NT2/D1 (cell line): ENCODE measurements at regions not wholly inside any gene's neighbourhood (a gene's known extent, or its start where the extent isn't known, plus 50 kb on each side); places are given as distances from the start of the nearest gene placed in this dataset.

ENCODE experiments used
- DNase-seq: peaks from one replicate; pipeline ENCODE4 v3.0.0-alpha.2; 2011; ENCODE audit warnings: low read depth, low spot score
- H3K27me3 ChIP-seq: 2 replicates; pipeline ENCODE4 v1.6.0; 2011; ENCODE audit warnings: mild to moderate bottlenecking; ENCODE audit not compliant: insufficient read length, insufficient read depth
- H3K36me3 ChIP-seq: 2 replicates; pipeline ENCODE4 v1.6.1; 2011; ENCODE audit warnings: mild to moderate bottlenecking, low read length, mixed read lengths; ENCODE audit not compliant: insufficient read depth, insufficient read length
- H3K4me1 ChIP-seq: 2 replicates; pipeline ENCODE4 v1.5.1; 2011; ENCODE audit not compliant: insufficient read depth, insufficient read length
- H3K4me3 ChIP-seq: 2 replicates; pipeline ENCODE4 v1.5.1; 2011; ENCODE audit warnings: low read depth; ENCODE audit not compliant: insufficient read length
- H3K9ac ChIP-seq: 2 replicates; pipeline ENCODE4 v1.6.0; 2011; ENCODE audit warnings: low read depth; ENCODE audit not compliant: insufficient read length
- H3K9me3 ChIP-seq: 2 replicates; pipeline ENCODE4 v1.5.1; 2011; ENCODE audit warnings: mild to moderate bottlenecking, low read length; ENCODE audit not compliant: insufficient read depth
- SUZ12 ChIP-seq: IDR thresholded peaks from 2 replicates; pipeline ENCODE4 v1.6.1; 2011; ENCODE audit not compliant: insufficient read length, insufficient read depth; ENCODE audit errors: extremely low read depth
- YY1 ChIP-seq: IDR thresholded peaks from 2 replicates; pipeline ENCODE4 v1.6.1; 2011; ENCODE audit not compliant: insufficient read length, insufficient read depth
- ZNF274 ChIP-seq: IDR thresholded peaks from 2 replicates; pipeline ENCODE4 v1.6.1; 2011; ENCODE audit warnings: mild to moderate bottlenecking, low read depth, low read length

DNA sequence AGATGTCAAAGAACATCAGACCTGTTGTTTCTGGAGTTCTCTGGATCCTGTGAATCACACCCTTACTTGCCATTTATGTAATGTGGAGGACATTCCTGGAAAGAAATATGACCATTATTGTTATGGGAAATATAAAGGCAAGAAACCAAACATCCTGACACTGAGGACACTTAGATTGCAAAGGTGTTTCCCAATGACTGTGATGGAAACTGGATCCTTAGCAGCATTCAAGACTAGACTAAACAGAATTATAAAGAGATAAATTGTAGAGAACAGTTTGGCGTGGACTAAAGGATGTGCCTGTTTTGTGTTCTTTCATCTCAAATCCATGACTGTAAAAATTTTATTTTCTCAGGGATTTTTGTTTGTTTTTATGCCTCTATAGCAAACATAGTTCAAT lies 347.7 kb upstream of the SLC14A2 start:
- Histone ChIP-seq H3K9me3 (no peaks in the 10 kb centered on the region), H3K9ac (no peak overlapping the region), H3K4me1 (no peaks in the 10 kb centered on the region), H3K27me3 (no peaks in the 10 kb centered on the region), H3K36me3 (no peaks in the 10 kb centered on the region), H3K4me3 (no peak overlapping the region)
- TF ChIP-seq SUZ12 (no peak), ZNF274 (no peak), YY1 (no peak)
- no peak for DNase-seq

DNA sequence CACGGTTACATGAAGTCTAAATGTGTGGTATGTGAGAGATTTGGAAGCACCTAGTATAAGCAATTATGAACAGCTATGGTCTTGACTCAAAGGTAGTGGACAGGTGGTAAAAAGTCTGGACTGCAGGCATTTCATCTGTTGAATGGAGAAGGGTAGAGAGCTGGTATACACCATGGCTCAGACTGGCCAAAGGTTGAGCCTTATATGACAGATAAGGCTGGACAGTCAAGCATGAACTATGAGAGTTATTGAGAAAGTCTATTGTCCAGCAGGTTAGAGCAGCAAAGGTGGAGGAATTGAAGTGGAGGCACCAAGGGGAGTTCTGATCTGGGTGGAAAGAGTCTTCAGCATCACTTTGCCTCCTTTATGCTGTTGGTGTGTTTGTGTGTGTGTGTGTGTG lies 346.7 kb upstream of the SLC14A2 start:
- Histone ChIP-seq H3K9ac (no peak overlapping the region), H3K27me3 (no peaks in the 10 kb centered on the region), H3K4me1 (no peaks in the 10 kb centered on the region), H3K36me3 (no peaks in the 10 kb centered on the region), H3K4me3 (no peak overlapping the region), H3K9me3 (no peaks in the 10 kb centered on the region)
- no peak for TF ChIP-seq SUZ12
- TF ChIP-seq YY1 = no peak
- TF ChIP-seq ZNF274 = no peak
- no peak for DNase-seq

DNA sequence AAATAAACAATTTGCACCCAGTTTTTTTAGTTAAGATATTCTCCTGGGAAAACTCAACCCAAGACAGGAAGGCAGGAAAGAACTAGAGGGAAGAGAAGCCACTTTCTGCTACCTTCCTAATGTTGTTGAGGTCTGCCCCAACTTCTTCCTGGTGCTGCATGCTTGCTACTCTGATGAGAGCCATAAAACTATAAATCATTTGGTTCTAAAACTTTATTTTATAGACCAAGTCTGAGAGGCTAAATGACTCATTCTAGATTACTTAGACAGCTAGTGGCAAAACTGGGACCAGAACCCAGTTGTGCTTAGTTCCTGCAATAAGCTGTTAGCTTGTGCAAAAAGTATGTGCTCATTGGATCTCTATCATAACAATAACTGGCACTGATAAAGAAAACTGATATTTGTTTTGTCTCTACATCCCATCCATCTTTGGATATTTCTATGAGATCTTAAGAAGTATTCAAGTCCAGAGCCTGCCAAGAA lies 344.9 kb upstream of the SLC14A2 start:
- peaks cover 10% of the 10 kb centered on the region for H3K9me3 ChIP-seq
- no peak overlapping the region for H3K4me3 ChIP-seq
- no peak overlapping the region for H3K9ac ChIP-seq
- DNase-seq = no peak
- TF ChIP-seq YY1 (no peak), SUZ12 (no peak), ZNF274 (no peak)
- H3K27me3 ChIP-seq = no peaks in the 10 kb centered on the region
- H3K36me3 ChIP-seq = no peaks in the 10 kb centered on the region
- H3K4me1 ChIP-seq = no peaks in the 10 kb centered on the region

DNA sequence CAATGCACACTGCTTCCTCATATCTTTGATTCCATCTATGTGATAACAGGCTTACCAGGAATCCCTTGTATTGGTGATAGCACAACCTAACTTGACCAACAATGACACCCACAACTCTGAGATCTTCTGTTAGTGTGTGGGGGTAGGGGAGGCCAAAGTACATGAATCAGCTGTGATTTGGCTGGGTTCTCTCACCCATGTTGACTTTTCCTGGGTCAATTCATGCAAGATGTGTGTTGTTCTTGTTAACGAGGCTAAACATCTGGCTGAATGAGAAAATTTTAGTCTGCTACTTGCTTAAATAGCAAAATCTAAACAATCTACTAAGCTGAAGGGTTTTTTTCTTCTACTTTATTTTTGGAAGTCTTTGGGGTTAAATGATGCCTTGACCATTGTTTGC lies 341.2 kb upstream of the SLC14A2 start:
- DNase-seq = no peak
- no peak for TF ChIP-seq YY1
- TF ChIP-seq SUZ12 = no peak
- TF ChIP-seq ZNF274 = no peak
- H3K9me3 ChIP-seq = peaks cover 13% of the 10 kb centered on the region
- no peaks in the 10 kb centered on the region for H3K36me3 ChIP-seq
- no peaks in the 10 kb centered on the region for H3K27me3 ChIP-seq
- H3K9ac ChIP-seq = no peak overlapping the region
- no peak overlapping the region for H3K4me3 ChIP-seq
- no peaks in the 10 kb centered on the region for H3K4me1 ChIP-seq

DNA sequence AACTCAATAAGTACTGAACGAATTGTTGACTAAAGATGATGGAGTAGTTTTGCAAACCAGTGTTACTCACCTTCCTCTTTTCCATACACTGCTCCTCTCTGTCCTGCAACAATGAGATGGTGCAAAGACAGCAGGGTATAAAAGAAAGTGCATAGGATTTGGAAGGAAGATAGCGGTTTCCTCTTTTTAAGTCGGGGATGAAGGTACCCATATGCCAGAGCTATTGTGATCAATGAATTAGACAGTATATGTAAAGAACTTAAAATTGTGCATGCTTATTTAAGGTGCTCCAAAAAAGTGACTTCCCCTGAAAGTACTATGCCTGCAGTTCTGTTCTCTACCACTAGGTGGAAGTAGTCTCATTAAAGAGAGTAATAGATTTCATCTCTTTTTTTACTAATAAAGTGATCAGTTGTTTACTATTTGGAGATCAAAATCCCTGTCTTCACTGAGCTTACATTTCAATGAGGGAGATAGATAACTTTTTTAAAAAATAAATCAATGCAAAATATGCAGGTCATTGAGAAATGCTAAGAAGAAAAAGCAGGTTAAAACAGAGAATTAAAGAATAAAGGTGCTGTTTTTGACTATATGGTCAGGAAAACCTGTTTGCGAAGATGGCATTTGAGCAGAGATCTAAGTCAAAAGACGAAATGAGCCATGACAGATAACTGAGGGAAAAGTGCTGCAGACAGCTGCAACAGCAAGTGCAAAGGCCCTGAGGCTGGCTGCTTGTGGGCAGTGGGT lies 339.7 kb upstream of the SLC14A2 start:
- peaks cover 13% of the 10 kb centered on the region for H3K9me3 ChIP-seq
- no peaks in the 10 kb centered on the region for H3K4me1 ChIP-seq
- TF ChIP-seq ZNF274 (no peak), YY1 (no peak), SUZ12 (no peak)
- H3K27me3 ChIP-seq = no peaks in the 10 kb centered on the region
- no peak overlapping the region for H3K4me3 ChIP-seq
- no peaks in the 10 kb centered on the region for H3K36me3 ChIP-seq
- H3K9ac ChIP-seq = no peak overlapping the region
- peak; percentile 27 for DNase-seq

DNA sequence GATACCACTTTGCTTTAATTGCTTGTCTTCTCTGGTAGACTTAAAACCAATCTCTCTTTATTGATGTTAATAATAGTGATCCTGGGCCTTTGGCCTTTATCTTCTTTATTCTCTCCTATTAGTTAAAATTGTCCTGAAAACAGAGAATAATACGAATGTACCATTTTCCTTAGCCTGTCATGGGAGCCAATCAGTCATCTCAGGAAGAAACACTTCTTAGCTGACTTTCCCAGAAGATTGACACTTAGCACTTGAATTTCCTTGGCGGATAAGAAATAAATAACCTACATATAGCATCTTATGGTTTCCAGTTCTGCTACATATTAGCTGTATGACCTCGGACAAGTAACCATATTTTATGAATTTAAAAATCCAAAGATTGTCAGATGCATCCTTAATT lies 338.4 kb upstream of the SLC14A2 start:
- Histone ChIP-seq H3K9ac (no peak overlapping the region), H3K4me1 (no peaks in the 10 kb centered on the region), H3K27me3 (no peaks in the 10 kb centered on the region), H3K9me3 (peaks cover 13% of the 10 kb centered on the region), H3K4me3 (no peak overlapping the region), H3K36me3 (no peaks in the 10 kb centered on the region)
- no peak for DNase-seq
- TF ChIP-seq ZNF274 (no peak), SUZ12 (no peak), YY1 (no peak)

DNA sequence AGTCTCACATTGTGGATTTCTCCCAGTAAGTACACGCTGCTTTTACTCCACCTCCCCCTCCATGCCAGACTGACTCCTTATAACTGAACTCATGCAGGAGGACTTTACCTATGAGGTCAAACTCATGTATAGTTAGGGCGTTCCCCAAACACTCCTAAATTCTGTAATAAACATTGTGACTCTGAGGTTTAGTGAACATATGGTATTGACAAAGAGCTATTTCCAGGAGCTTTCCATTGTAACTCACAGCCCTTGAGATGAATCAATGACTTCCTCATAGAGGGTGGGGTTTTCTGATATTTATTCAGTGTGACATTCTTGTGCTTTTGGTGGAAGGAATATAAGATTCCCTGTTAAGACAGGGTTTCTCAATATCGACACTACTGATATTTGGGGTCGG lies 337.4 kb upstream of the SLC14A2 start:
- DNase-seq = no peak
- no peak overlapping the region for H3K9ac ChIP-seq
- no peaks in the 10 kb centered on the region for H3K36me3 ChIP-seq
- TF ChIP-seq SUZ12 (no peak), ZNF274 (no peak), YY1 (no peak)
- no peaks in the 10 kb centered on the region for H3K4me1 ChIP-seq
- H3K27me3 ChIP-seq = no peaks in the 10 kb centered on the region
- no peak overlapping the region for H3K4me3 ChIP-seq
- peaks cover 13% of the 10 kb centered on the region for H3K9me3 ChIP-seq
